AG10803 (cell line): ENCODE measurements at regions not wholly inside any gene's neighbourhood (a gene's known extent, or its start where the extent isn't known, plus 50 kb on each side); places are given as distances from the start of the nearest gene placed in this dataset.

Experiments
- DNase-seq: peaks from one replicate; pipeline ENCODE4 v3.0.0; 2010; ENCODE audit warnings: low read depth
- H3K4me3 ChIP-seq: 2 replicates; pipeline ENCODE4 v1.5.1; 2011; ENCODE audit warnings: mild to moderate bottlenecking, low read length, control low read depth
- TF ChIP-seq, protein P1 (sequence below): conservative IDR thresholded peaks from 2 replicates; pipeline ENCODE4 v1.5.1; 2011; ENCODE audit warnings: mild to moderate bottlenecking, low read length, control low read depth, inconsistent platforms

GRCh38 chr11:91926965-91927364 lies 297.7 kb upstream of the FAT3 start:
- TF ChIP-seq, protein P1, sequence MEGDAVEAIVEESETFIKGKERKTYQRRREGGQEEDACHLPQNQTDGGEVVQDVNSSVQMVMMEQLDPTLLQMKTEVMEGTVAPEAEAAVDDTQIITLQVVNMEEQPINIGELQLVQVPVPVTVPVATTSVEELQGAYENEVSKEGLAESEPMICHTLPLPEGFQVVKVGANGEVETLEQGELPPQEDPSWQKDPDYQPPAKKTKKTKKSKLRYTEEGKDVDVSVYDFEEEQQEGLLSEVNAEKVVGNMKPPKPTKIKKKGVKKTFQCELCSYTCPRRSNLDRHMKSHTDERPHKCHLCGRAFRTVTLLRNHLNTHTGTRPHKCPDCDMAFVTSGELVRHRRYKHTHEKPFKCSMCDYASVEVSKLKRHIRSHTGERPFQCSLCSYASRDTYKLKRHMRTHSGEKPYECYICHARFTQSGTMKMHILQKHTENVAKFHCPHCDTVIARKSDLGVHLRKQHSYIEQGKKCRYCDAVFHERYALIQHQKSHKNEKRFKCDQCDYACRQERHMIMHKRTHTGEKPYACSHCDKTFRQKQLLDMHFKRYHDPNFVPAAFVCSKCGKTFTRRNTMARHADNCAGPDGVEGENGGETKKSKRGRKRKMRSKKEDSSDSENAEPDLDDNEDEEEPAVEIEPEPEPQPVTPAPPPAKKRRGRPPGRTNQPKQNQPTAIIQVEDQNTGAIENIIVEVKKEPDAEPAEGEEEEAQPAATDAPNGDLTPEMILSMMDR, result no peak
- H3K4me3 ChIP-seq, result no peak overlapping the region

DNA sequence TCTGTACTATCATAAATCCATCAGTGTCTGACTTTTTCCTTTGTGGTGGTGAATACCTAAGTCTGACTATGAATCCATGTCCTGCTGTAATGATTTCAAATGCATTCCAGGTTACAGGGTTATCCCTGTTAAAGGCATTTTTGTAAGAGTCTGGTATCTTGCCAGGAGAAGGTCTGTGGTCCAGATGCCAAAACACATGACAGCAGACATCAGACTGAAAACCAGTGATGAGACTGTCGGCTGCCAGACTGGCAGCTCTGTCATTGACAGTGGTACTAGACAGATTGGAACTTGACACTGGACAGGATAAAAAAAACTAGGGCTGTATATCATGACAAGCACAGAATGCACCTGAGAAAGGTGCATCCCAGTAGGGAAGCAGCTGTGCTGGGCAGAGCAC lies 301.8 kb upstream of the FAT3 start:
- H3K4me3 ChIP-seq, result no peak overlapping the region
- TF ChIP-seq, protein P1, result no peak
- DNase-seq, result no peak

More at GRCh38 chr11:91926965-91927364, 297.7 kb upstream of the FAT3 start:
- peak; percentile 41 for DNase-seq

- no peak overlapping the region for H3K4me3 ChIP-seq
- TF ChIP-seq, protein P1, result no peak
- peak; percentile 3 for DNase-seq
Measured at GRCh38 chr11:91921974-91922373, 302.6 kb upstream of the FAT3 start.

GRCh38 chr11:91913407-91913806 lies 311.2 kb upstream of the FAT3 start:
- H3K4me3 ChIP-seq, result no peak overlapping the region
- no peak for DNase-seq
- TF ChIP-seq, protein P1, result no peak

DNA sequence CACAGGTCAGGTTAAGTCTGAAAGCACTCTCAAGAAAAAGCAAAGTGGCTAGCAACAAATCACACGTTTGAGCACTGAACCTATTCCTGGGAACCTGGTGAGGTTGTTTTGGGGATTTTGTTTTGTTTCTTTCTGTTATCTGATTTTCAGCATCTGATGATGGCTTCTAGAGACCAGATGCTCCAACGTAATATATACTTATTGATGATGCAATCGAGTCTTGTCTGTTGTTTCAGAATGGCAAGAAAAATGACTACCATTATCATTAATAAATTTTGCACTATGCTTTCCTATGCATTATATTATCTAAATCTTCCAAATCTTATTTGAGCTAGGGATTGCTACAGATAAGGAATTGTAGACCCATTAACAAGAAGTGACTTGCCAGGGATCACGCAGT lies 312.3 kb upstream of the FAT3 start:
- TF ChIP-seq, protein P1, result no peak
- no peak overlapping the region for H3K4me3 ChIP-seq
- DNase-seq, result no peak

GRCh38 chr11:91906871-91907624 lies 317.6 kb upstream of the FAT3 start:
- DNase-seq, result no peak
- no peak overlapping the region for H3K4me3 ChIP-seq
- TF ChIP-seq, protein P1, result no peak
